HG03108 (cell line): ENCODE measurements at regions not wholly inside any gene's neighbourhood (a gene's known extent, or its start where the extent isn't known, plus 50 kb on each side); places are given as distances from the start of the nearest gene placed in this dataset.

Experiments
- ATAC-seq: cut with Tn5 transposase; IDR thresholded peaks from one replicate; pipeline ENCODE4 v1.9.1; 2021; ENCODE audit warnings: moderate library complexity; ENCODE audit not compliant: unreplicated experiment

- ATAC-seq = no peak
Observed at GRCh38 chr11:26204839-26205238, 127.1 kb upstream of the ANO3 start.

GRCh38 chr11:26219183-26220117 lies 112.5 kb upstream of the ANO3 start:
- ATAC-seq = no peak

- no peak for ATAC-seq
Observed at GRCh38 chr11:26225646-26226045, 106.3 kb upstream of the ANO3 start.

GRCh38 chr11:26227301-26227746 lies 104.6 kb upstream of the ANO3 start:
- ATAC-seq = no peak

GRCh38 chr11:26227883-26228502 lies 103.9 kb upstream of the ANO3 start:
- no peak for ATAC-seq

GRCh38 chr11:26228778-26229177 lies 103.2 kb upstream of the ANO3 start:
- no peak for ATAC-seq

- no peak for ATAC-seq
Observed at GRCh38 chr11:26229257-26229656, 102.7 kb upstream of the ANO3 start.

- no peak for ATAC-seq
Observed at GRCh38 chr11:26229981-26230380, 101.9 kb upstream of the ANO3 start.

- ATAC-seq = no peak
Observed at GRCh38 chr11:26231252-26231661, 100.7 kb upstream of the ANO3 start.

- no peak for ATAC-seq
Observed at GRCh38 chr11:26234451-26234850, 97.5 kb upstream of the ANO3 start.

- no peak for ATAC-seq
Observed at GRCh38 chr11:26243426-26243825, 88.5 kb upstream of the ANO3 start.

GRCh38 chr11:26244207-26244606 lies 87.7 kb upstream of the ANO3 start:
- ATAC-seq = no peak

- ATAC-seq = no peak
Observed at GRCh38 chr11:26245046-26245445, 86.9 kb upstream of the ANO3 start.

- no peak for ATAC-seq
Observed at GRCh38 chr11:26247340-26247739, 84.6 kb upstream of the ANO3 start.

- ATAC-seq = no peak
Observed at GRCh38 chr11:26248661-26249060, 83.3 kb upstream of the ANO3 start.

GRCh38 chr11:26254378-26254777 lies 77.6 kb upstream of the ANO3 start:
- no peak for ATAC-seq

GRCh38 chr11:26263769-26264168 lies 68.2 kb upstream of the ANO3 start:
- ATAC-seq = no peak

GRCh38 chr11:26264266-26264665 lies 67.7 kb upstream of the ANO3 start:
- ATAC-seq = no peak

- no peak for ATAC-seq
Observed at GRCh38 chr11:26268980-26269660, 62.8 kb upstream of the ANO3 start.

GRCh38 chr11:26271666-26272065 lies 60.3 kb upstream of the ANO3 start:
- no peak for ATAC-seq

GRCh38 chr11:26276798-26277424 lies 55.0 kb upstream of the ANO3 start:
- ATAC-seq = peak; percentile 89
